Colonic mucosa (tissue), 4 donors: ENCODE measurements at regions not wholly inside any gene's neighbourhood (a gene's known extent, or its start where the extent isn't known, plus 50 kb on each side); places are given as distances from the start of the nearest gene placed in this dataset.

ENCODE experiments used
- DNase-seq: peaks from one replicate; pipeline ENCODE4 v3.0.0-alpha.2; 2020
- H3K27ac ChIP-seq: fragments of 200-600 bp; one replicate; pipeline ENCODE4 v1.8.0; 2021
- H3K27me3 ChIP-seq: fragments of 200-600 bp; one replicate; pipeline ENCODE4 v1.8.0; 2021
- H3K36me3 ChIP-seq: fragments of 200-600 bp; one replicate; pipeline ENCODE4 v1.8.0; 2021
- H3K4me1 ChIP-seq: fragments of 200-600 bp; one replicate; pipeline ENCODE4 v1.8.0; 2021; ENCODE audit warnings: mild to moderate bottlenecking
- H3K4me3 ChIP-seq: fragments of 200-600 bp; one replicate; pipeline ENCODE4 v1.8.0; 2021
- H3K9ac ChIP-seq, 2 donors: one replicate each; pipeline ENCODE4 v1.7.0; 2013; ENCODE audit warnings: control low read depth in 2 of 2, low read depth in 2 of 2, low read length in 2 of 2
- H3K9me3 ChIP-seq: fragments of 200-600 bp; one replicate; pipeline ENCODE4 v1.8.0; 2021
- CTCF ChIP-seq: fragments of 200-600 bp; IDR thresholded peaks from one replicate; pipeline ENCODE4 v1.8.0; 2022; ENCODE audit warnings: antibody characterized with exemption, mild to moderate bottlenecking
- intact Hi-C: fragments of 100-400 bp; cut with DNase I; formaldehyde crosslinking; loops from one replicate; pipeline ENCODE4 v1.14.1; 2022
- donor health status: healthy.
- donor health status: DM: no; HTN: no; CAD: no.
- donor health status: DM: no; HTN: no; CAD: no.

- Histone ChIP-seq H3K9me3 (no peaks in the 10 kb centered on the region), H3K27ac (no peak overlapping the region), H3K36me3 (no peaks in the 10 kb centered on the region), H3K9ac (no peak overlapping the region), H3K4me1 (no peaks in the 10 kb centered on the region), H3K4me3 (no peak overlapping the region), H3K27me3 (no peaks in the 10 kb centered on the region)
- intact Hi-C loops, result no loop called here
- no peak for DNase-seq
- no peak for TF ChIP-seq CTCF
Observed at GRCh38 chr9:86512929-86513328, 158.7 kb upstream of the TUT7 start.

GRCh38 chr9:86511614-86512360, 157.6 kb upstream of the TUT7 start:
- no peak for DNase-seq
- TF ChIP-seq CTCF, result no peak
- no peaks in the 10 kb centered on the region for H3K9me3 ChIP-seq
- intact Hi-C loops, result no loop called here
- H3K36me3 ChIP-seq, result no peaks in the 10 kb centered on the region
- no peaks in the 10 kb centered on the region for H3K27me3 ChIP-seq
- H3K4me1 ChIP-seq, result no peaks in the 10 kb centered on the region
- no peak overlapping the region for H3K9ac ChIP-seq
- H3K27ac ChIP-seq, result no peak overlapping the region
- H3K4me3 ChIP-seq, result no peak overlapping the region

GRCh38 chr9:86508208-86508903, 154.1 kb upstream of the TUT7 start:
- no peaks in the 10 kb centered on the region for H3K9me3 ChIP-seq
- H3K36me3 ChIP-seq, result no peaks in the 10 kb centered on the region
- H3K4me1 ChIP-seq, result no peaks in the 10 kb centered on the region
- no peak for TF ChIP-seq CTCF
- no peaks in the 10 kb centered on the region for H3K27me3 ChIP-seq
- no peak overlapping the region for H3K4me3 ChIP-seq
- no peak for DNase-seq
- intact Hi-C loops, result no loop called here
- no peak overlapping the region for H3K27ac ChIP-seq
- H3K9ac ChIP-seq, result no peak overlapping the region

GRCh38 chr9:86507212-86507630, 153.0 kb upstream of the TUT7 start:
- no peak overlapping the region for H3K27ac ChIP-seq
- H3K9me3 ChIP-seq, result no peaks in the 10 kb centered on the region
- no peak for DNase-seq
- TF ChIP-seq CTCF, result no peak
- no peak overlapping the region for H3K4me3 ChIP-seq
- H3K27me3 ChIP-seq, result no peaks in the 10 kb centered on the region
- no peaks in the 10 kb centered on the region for H3K4me1 ChIP-seq
- H3K9ac ChIP-seq, result no peak overlapping the region
- intact Hi-C loops, result no loop called here
- no peaks in the 10 kb centered on the region for H3K36me3 ChIP-seq

GRCh38 chr9:86503942-86504341, 149.7 kb upstream of the TUT7 start:
- DNase-seq, result no peak
- Histone ChIP-seq H3K36me3 (no peaks in the 10 kb centered on the region), H3K4me3 (no peak overlapping the region), H3K4me1 (no peaks in the 10 kb centered on the region), H3K9me3 (no peaks in the 10 kb centered on the region), H3K27me3 (no peaks in the 10 kb centered on the region), H3K9ac (no peak overlapping the region), H3K27ac (no peak overlapping the region)
- TF ChIP-seq CTCF, result no peak
- intact Hi-C loops, result no loop called here
